Endothelial cell of umbilical vein (primary cell): ENCODE measurements at regions not wholly inside any gene's neighbourhood (a gene's known extent, or its start where the extent isn't known, plus 50 kb on each side); places are given as distances from the start of the nearest gene placed in this dataset.

Experiments used
- BruUV-seq: library from RNA; stranded (reverse); fragments of 400-500 nt; replicated peaks from 2 replicates; lab custom pipeline; 2021; lab: Mats Ljungman, UMichigan
- CTCF ChIA-PET: fragments of 300-600, 350-600 bp; sonication (Branson Sonifier 250); formaldehyde crosslinking; loops from one replicate; lab custom pipeline; 2021; ENCODE audit warnings: antibody characterized with exemption, inconsistent platforms; lab: Charles Lee
- POLR2A ChIA-PET: fragments of 300-600, 350-600 bp; sonication (Branson Sonifier 250); formaldehyde crosslinking; loops from one replicate; lab custom pipeline; 2021; ENCODE audit warnings: antibody characterized with exemption, inconsistent platforms; lab: Charles Lee
- DNase-seq: peaks from one replicate; pipeline ENCODE4 v3.0.0-alpha.2; 2011; ENCODE audit warnings: low read depth, low spot score
- FAIRE-seq: peaks from 2 replicates; lab custom pipeline; 2011; peaks lifted over from hg19 to GRCh38; lab: Jason Lieb, UNC
- H2AFZ ChIP-seq: 2 replicates; pipeline ENCODE4 v1.6.0; 2012; ENCODE audit warnings: low read depth, low read length, control low read depth, inconsistent platforms
- H3K27ac ChIP-seq: 2 replicates; pipeline ENCODE4 v1.5.1; 2011; ENCODE audit warnings: low read depth, mild to moderate bottlenecking, control low read depth, low read length, moderate library complexity; ENCODE audit not compliant: insufficient read depth
- H3K27me3 ChIP-seq, 2 experiments: 2 replicates each; pipeline versions ENCODE4 v1.6.0 to v1.6.1; 2011; ENCODE audit warnings: low read length in 2 of 2, mixed read lengths in 1 of 2; ENCODE audit not compliant: control insufficient read depth in 2 of 2, insufficient read depth in 2 of 2
- H3K36me3 ChIP-seq, 2 experiments: 2 replicates in 1 of 2; 3 replicates in 1 of 2; pipeline ENCODE4 v1.5.1; 2011; ENCODE audit warnings: low read length in 2 of 2, mild to moderate bottlenecking in 1 of 2, moderate library complexity in 1 of 2; ENCODE audit not compliant: control insufficient read depth in 2 of 2, insufficient read depth in 2 of 2; ENCODE audit errors: extremely low read depth in 1 of 2
- H3K4me1 ChIP-seq: 3 replicates; pipeline ENCODE4 v1.5.1; 2011; ENCODE audit warnings: mild to moderate bottlenecking, low read length; ENCODE audit not compliant: control insufficient read depth, insufficient read depth; ENCODE audit errors: extremely low read depth
- H3K4me2 ChIP-seq: 2 replicates; pipeline ENCODE4 v1.6.1; 2011; ENCODE audit warnings: low read length, control low read depth, mixed read lengths; ENCODE audit not compliant: insufficient read depth
- H3K4me3 ChIP-seq, 3 experiments: fragments of 200-600 bp in 1 of 3; sonication (generic), shearing (Covaris generic) in 1 of 3; replicated peaks in 1 of 3; 2 replicates each; pipeline ENCODE4 v1.5.1; 2011 to 2016; ENCODE audit warnings: control low read depth in 3 of 3, low read length in 3 of 3, mild to moderate bottlenecking in 2 of 3, inconsistent platforms in 1 of 3, low read depth in 1 of 3, moderate library complexity in 1 of 3; ENCODE audit not compliant: insufficient read depth in 1 of 3
- H3K79me2 ChIP-seq: 2 replicates; pipeline ENCODE4 v1.6.0; 2012; ENCODE audit warnings: low read length, inconsistent platforms; ENCODE audit not compliant: control insufficient read depth, insufficient read depth
- H3K9ac ChIP-seq: replicated peaks from 2 replicates; pipeline ENCODE3; 2011; ENCODE audit warnings: low read length, control low read depth; ENCODE audit not compliant: insufficient read depth; ENCODE audit errors: extremely low read depth
- H3K9me1 ChIP-seq: replicated peaks from 3 replicates; pipeline ENCODE4 v1.6.0; 2011; ENCODE audit warnings: mild to moderate bottlenecking, low read length; ENCODE audit not compliant: control insufficient read depth, insufficient read depth; ENCODE audit errors: extremely low read depth
- H3K9me3 ChIP-seq: replicated peaks from 2 replicates; pipeline ENCODE4 v1.5.1; 2012; ENCODE audit warnings: low read length, inconsistent platforms; ENCODE audit not compliant: control insufficient read depth, insufficient read depth
- H4K20me1 ChIP-seq: replicated peaks from 2 replicates; pipeline ENCODE3; 2011; ENCODE audit warnings: mild to moderate bottlenecking, low read length; ENCODE audit not compliant: control insufficient read depth, insufficient read depth; ENCODE audit errors: extremely low read depth
- CTCF ChIP-seq, 2 donors: IDR thresholded peaks; 1 replicate in 1 of 2; 2 replicates in 1 of 2; pipeline ENCODE4 v1.5.1; 2011; ENCODE audit warnings: low read length in 2 of 2, mild to moderate bottlenecking in 2 of 2, moderate library complexity in 2 of 2, control low read depth in 1 of 2, inconsistent platforms in 1 of 2, low read depth in 1 of 2; ENCODE audit not compliant: insufficient read depth in 1 of 2; ENCODE audit errors: extremely low read depth in 1 of 2
- EZH2 ChIP-seq: IDR thresholded peaks from 2 replicates; pipeline ENCODE4 v1.6.1; 2012; ENCODE audit warnings: borderline replicate concordance, low read depth, mild to moderate bottlenecking, moderate library complexity, low read length, inconsistent platforms; ENCODE audit not compliant: severe bottlenecking
- FOS ChIP-seq: IDR thresholded peaks from 2 replicates; pipeline ENCODE4 v1.6.1; 2011; ENCODE audit warnings: mild to moderate bottlenecking, low read length, moderate library complexity, borderline replicate concordance; ENCODE audit not compliant: insufficient read depth
- GATA2 ChIP-seq: IDR thresholded peaks from 2 replicates; pipeline ENCODE4 v1.7.0; 2011; ENCODE audit warnings: low read depth, mild to moderate bottlenecking, moderate library complexity, mixed read lengths, low read length; ENCODE audit not compliant: insufficient read length, insufficient read depth
- JUN ChIP-seq: IDR thresholded peaks from 2 replicates; pipeline ENCODE4 v1.6.1; 2011; ENCODE audit warnings: borderline replicate concordance, low read depth; ENCODE audit not compliant: insufficient read length, insufficient read depth
- MAX ChIP-seq: IDR thresholded peaks from 2 replicates; pipeline ENCODE4 v1.6.1; 2011; ENCODE audit not compliant: insufficient read depth, insufficient read length
- MYC ChIP-seq: IDR thresholded peaks from one replicate; pipeline ENCODE4 v1.6.1; 2011; ENCODE audit warnings: mild to moderate bottlenecking, low read depth, low read length
- POLR2A ChIP-seq: IDR thresholded peaks from 2 replicates; pipeline ENCODE4 v1.6.1; 2012; ENCODE audit warnings: low read depth, mild to moderate bottlenecking, control low read depth, low read length
- POLR2AphosphoS5 ChIP-seq: IDR thresholded peaks from 2 replicates; pipeline ENCODE4 v1.6.1; 2012; ENCODE audit warnings: low read depth, mild to moderate bottlenecking, control low read depth, low read length, moderate library complexity; ENCODE audit not compliant: insufficient read depth
- dilution Hi-C: fragments of 300-500 bp; cut with MboI; formaldehyde crosslinking; loops from one replicate; pipeline ENCODE4 v1.15.0; 2019; ENCODE audit warnings: low sequenced_read_pairs; ENCODE audit not compliant: extremely low pct_ligation_motif_present
- intact Hi-C: fragments of 100-400 bp; cut with micrococcal nuclease; formaldehyde crosslinking; loops from one replicate; pipeline ENCODE4 v1.10.0; 2022

DNA sequence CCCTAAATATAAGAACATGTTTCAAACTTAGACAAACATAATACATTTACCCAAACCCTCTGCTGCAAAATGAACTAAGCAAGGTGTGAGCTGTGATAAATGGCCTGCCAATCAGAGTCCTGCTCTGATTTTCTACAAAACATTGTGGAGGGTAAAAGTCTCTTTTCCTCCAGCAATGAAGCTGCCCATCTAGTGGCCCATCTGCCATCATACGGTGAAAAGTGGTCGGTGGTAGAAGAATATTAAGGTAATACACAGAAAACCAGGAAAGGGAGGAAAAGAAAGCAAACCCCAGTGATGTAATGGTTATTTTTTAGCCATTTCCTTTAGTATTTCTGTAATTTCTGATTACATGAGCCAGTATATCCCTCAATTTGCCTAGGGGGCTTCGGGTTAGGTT lies 838.1 kb downstream of the TBL1XR1 start:
- Histone ChIP-seq H3K9me3 (no peaks in the 10 kb centered on the region), H3K4me3 (no peak overlapping the region), H3K9ac (no peak overlapping the region), H3K4me2 (no peak overlapping the region), H3K9me1 (no peaks in the 10 kb centered on the region), H3K27me3 (no peaks in the 10 kb centered on the region), H3K36me3 (no peaks in the 10 kb centered on the region), H2AFZ (no peak overlapping the region), H3K27ac (no peak overlapping the region), H4K20me1 (no peaks in the 10 kb centered on the region), H3K79me2 (no peaks in the 10 kb centered on the region), H3K4me1 (no peaks in the 10 kb centered on the region)
- DNase-seq (no peak), FAIRE-seq (no peak)
- TF ChIP-seq CTCF (IDR thresholded peaks at IDR 0.05; ENCODE audit: extremely low read depth in 1 of 2, insufficient read depth in 1 of 2, low read depth in 1 of 2, low read length in 2 of 2), result peak in 1 of 2 donors; percentile 15
- TF ChIP-seq GATA2, result no peak
- CTCF ChIA-PET, result interaction anchor here (1.2 kb wide), 1 partner anchor 34 kb away, joined by 4 read pairs; no protein-coding TSS in a partner anchor
- BruUV-seq, result no TSS peak
- intact Hi-C loops, result no loop called here
- POLR2A ChIA-PET, result no interaction called here
- dilution Hi-C loops, result no loop called here

DNA sequence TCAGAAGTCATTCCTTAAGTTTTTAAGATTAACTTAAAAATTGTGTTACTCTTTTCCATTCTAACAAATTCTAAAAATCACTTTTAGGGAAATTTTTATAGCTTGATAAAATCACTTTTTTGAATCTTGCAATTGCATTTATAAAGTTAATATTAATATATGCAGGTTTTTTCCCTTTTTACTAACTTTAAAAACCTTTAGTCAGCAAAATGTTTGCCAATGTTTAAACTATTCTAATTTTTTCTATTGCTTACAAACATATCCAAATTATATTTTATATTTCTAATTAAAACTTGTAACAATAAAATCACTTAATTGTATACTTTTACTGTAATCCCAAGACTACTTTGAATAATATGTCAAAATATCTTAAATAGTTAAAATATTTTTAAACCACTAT lies 839.4 kb downstream of the TBL1XR1 start:
- no peaks in the 10 kb centered on the region for H3K79me2 ChIP-seq
- H3K27me3 ChIP-seq, result no peaks in the 10 kb centered on the region
- CTCF ChIA-PET, result no interaction called here
- no peak overlapping the region for H3K4me2 ChIP-seq
- H3K4me1 ChIP-seq, result peaks cover under 1% of the 10 kb centered on the region
- BruUV-seq, result no TSS peak
- DNase-seq (no peak), FAIRE-seq (no peak)
- TF ChIP-seq JUN (no peak), MAX (no peak), POLR2A (no peak), EZH2 (no peak), GATA2 (no peak), MYC (no peak), CTCF (IDR thresholded peaks at IDR 0.05; ENCODE audit: extremely low read depth in 1 of 2, insufficient read depth in 1 of 2, low read depth in 1 of 2, low read length in 2 of 2) (no peak), POLR2AphosphoS5 (no peak), FOS (no peak)
- POLR2A ChIA-PET, result no interaction called here
- no peaks in the 10 kb centered on the region for H3K36me3 ChIP-seq
- dilution Hi-C loops, result no loop called here
- no peak overlapping the region for H3K27ac ChIP-seq
- no peaks in the 10 kb centered on the region for H3K9me1 ChIP-seq
- H3K4me3 ChIP-seq, result no peak overlapping the region
- H2AFZ ChIP-seq, result no peak overlapping the region
- no peaks in the 10 kb centered on the region for H3K9me3 ChIP-seq
- no peaks in the 10 kb centered on the region for H4K20me1 ChIP-seq
- intact Hi-C loops, result no loop called here
- H3K9ac ChIP-seq, result no peak overlapping the region
